Endodermal cell (in vitro differentiated cells): ENCODE measurements at regions not wholly inside any gene's neighbourhood (a gene's known extent, or its start where the extent isn't known, plus 50 kb on each side); places are given as distances from the start of the nearest gene placed in this dataset.

ENCODE experiments used
- DNase-seq: peaks from one replicate; pipeline ENCODE4 v3.0.0-alpha.2; 2017
- H3K27ac ChIP-seq: 2 replicates; pipeline ENCODE4 v1.5.1; 2013; ENCODE audit warnings: mild to moderate bottlenecking, low read depth, low read length, moderate library complexity
- H3K27me3 ChIP-seq: 2 replicates; pipeline ENCODE4 v1.6.1; 2013; ENCODE audit warnings: mild to moderate bottlenecking, low read length, moderate library complexity; ENCODE audit not compliant: insufficient read depth, control insufficient read depth, poor library complexity, severe bottlenecking
- H3K36me3 ChIP-seq: 2 replicates; pipeline ENCODE4 v1.7.0; 2013; ENCODE audit warnings: mild to moderate bottlenecking, low read length, moderate library complexity; ENCODE audit not compliant: control insufficient read depth, insufficient read depth
- H3K4me1 ChIP-seq: one replicate; pipeline ENCODE4 v1.7.0; 2013; ENCODE audit warnings: low read length; ENCODE audit not compliant: control insufficient read depth, insufficient read depth
- H3K4me3 ChIP-seq: 2 replicates; pipeline ENCODE4 v1.5.1; 2013; ENCODE audit warnings: mild to moderate bottlenecking, low read length, moderate library complexity
- H3K9ac ChIP-seq: 2 replicates; pipeline ENCODE4 v1.6.1; 2013; ENCODE audit warnings: mild to moderate bottlenecking, low read length, moderate library complexity; ENCODE audit not compliant: poor library complexity, severe bottlenecking; ENCODE audit errors: extremely low read depth
- H3K9me3 ChIP-seq: 2 replicates; pipeline ENCODE4 v1.6.1; 2013; ENCODE audit warnings: mild to moderate bottlenecking, low read length, moderate library complexity; ENCODE audit not compliant: control insufficient read depth
- H3K27ac Mint-ChIP-seq: 2 replicates; pipeline ENCODE4 v1.8.0; 2020; ENCODE audit warnings: mixed read lengths
- H3K27me3 Mint-ChIP-seq: 2 replicates; pipeline ENCODE4 v1.8.0; 2021; ENCODE audit warnings: mild to moderate bottlenecking, mixed read lengths; ENCODE audit not compliant: insufficient read depth
- H3K36me3 Mint-ChIP-seq: 2 replicates; pipeline ENCODE4 v1.8.0; 2020; ENCODE audit warnings: low read depth, mixed read lengths
- H3K4me1 Mint-ChIP-seq: 2 replicates; pipeline ENCODE4 v1.8.0; 2020; ENCODE audit warnings: mixed read lengths
- H3K4me3 Mint-ChIP-seq: 2 replicates; pipeline ENCODE4 v1.8.0; 2020; ENCODE audit warnings: mild to moderate bottlenecking, moderate library complexity, mixed read lengths
- H3K9me3 Mint-ChIP-seq: 2 replicates; pipeline ENCODE4 v1.8.0; 2020; ENCODE audit warnings: mild to moderate bottlenecking, mixed read lengths
- WGBS, 2 experiments: methylation state at CpG; one replicate each; pipeline versions ENCODE4 v1.1.5 to v1.1.7; 2013; ENCODE audit warnings: missing lambda C conversion rate in 2 of 2, mixed read lengths in 1 of 2; ENCODE audit not compliant: insufficient coverage in 1 of 2, insufficient read length in 1 of 2; 5-methylcytosine and 5-hydroxymethylcytosine counted together
- TF ChIP-seq, protein P1 (sequence below): fragments of 200-600 bp; sonication (generic); conservative IDR thresholded peaks from 2 replicates; pipeline ENCODE4 v1.5.0; 2021; ENCODE audit warnings: antibody characterized with exemption, mild to moderate bottlenecking

DNA sequence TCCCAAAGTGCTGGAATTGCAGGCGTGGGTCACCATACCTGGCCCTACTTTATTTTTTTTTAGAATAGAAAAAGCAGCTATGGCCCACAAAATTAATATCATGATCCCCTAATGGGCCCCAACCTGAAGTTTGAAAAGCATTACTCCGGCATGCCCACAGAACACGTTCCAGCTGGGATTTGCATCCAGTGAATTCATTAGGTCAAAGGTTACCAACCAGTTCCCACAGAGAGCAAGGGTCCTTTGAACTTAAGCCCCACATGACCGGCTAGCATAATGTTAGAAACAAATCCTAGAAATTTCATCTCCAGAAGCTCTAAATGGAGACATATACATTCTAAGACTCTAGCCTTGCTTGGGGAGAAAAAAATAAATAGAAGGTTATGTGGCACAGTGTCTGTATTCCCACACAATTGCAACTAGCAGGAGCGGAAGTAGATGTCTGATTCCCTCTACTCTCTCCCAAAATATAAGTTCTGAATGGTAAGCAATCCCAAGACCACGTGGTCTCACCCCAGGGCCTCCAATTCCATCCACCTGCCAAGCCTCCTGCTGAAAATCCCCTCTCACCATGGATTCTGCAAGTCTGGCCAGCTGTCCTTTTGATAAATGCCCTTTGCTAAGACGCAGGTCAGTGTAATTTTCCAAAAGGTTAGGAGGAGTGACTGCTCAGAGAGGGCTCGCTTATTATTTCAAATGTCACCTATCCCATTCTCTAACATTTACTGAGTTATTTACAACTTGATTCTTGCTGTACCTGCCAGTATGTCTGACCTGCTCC is 395.8 kb downstream of the NPIPA8 start:
- 66 to 82% methylated on average over 3 to 8 of the region's 8 CpGs for WGBS, 2 experiments
- peak overlapping the region; percentile 61 for H3K27ac ChIP-seq
- no peaks in the 10 kb centered on the region for H3K36me3 ChIP-seq
- Mint-ChIP-seq H3K4me1 (no peaks in the 10 kb centered on the region), H3K27ac (no peak overlapping the region), H3K9me3 (peaks cover 5% of the 10 kb centered on the region), H3K4me3 (no peak overlapping the region), H3K36me3 (no peaks in the 10 kb centered on the region), H3K27me3 (no peaks in the 10 kb centered on the region)
- H3K27me3 ChIP-seq: no peaks in the 10 kb centered on the region
- TF ChIP-seq, protein P1, sequence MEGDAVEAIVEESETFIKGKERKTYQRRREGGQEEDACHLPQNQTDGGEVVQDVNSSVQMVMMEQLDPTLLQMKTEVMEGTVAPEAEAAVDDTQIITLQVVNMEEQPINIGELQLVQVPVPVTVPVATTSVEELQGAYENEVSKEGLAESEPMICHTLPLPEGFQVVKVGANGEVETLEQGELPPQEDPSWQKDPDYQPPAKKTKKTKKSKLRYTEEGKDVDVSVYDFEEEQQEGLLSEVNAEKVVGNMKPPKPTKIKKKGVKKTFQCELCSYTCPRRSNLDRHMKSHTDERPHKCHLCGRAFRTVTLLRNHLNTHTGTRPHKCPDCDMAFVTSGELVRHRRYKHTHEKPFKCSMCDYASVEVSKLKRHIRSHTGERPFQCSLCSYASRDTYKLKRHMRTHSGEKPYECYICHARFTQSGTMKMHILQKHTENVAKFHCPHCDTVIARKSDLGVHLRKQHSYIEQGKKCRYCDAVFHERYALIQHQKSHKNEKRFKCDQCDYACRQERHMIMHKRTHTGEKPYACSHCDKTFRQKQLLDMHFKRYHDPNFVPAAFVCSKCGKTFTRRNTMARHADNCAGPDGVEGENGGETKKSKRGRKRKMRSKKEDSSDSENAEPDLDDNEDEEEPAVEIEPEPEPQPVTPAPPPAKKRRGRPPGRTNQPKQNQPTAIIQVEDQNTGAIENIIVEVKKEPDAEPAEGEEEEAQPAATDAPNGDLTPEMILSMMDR: no peak
- H3K9me3 ChIP-seq: no peaks in the 10 kb centered on the region
- H3K9ac ChIP-seq: no peak overlapping the region
- H3K4me3 ChIP-seq: no peak overlapping the region
- no peaks in the 10 kb centered on the region for H3K4me1 ChIP-seq
- no peak for DNase-seq

DNA sequence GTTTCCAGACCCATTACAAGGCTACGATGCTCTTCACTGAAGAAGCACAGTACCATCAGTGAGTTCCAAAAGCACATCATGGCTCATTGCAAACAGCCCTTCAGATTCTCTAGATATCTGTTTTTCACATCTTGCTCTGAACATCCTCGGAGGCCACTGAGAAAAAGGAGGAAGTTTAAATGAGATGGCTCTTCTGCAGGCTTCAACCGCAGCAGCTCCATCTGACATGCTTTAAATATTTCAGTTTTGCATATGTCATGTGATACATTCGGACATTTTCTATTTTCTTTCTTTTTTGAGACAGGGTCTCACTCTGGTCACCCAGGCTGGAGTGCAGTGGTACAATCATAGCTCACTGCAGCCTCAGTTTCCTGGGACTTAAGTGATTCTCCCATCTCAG is 396.8 kb downstream of the NPIPA8 start:
- H3K9me3 Mint-ChIP-seq: peaks cover 5% of the 10 kb centered on the region
- H3K27ac Mint-ChIP-seq: no peak overlapping the region
- H3K4me3 Mint-ChIP-seq: no peak overlapping the region
- Histone ChIP-seq H3K9ac (no peak overlapping the region), H3K9me3 (no peaks in the 10 kb centered on the region), H3K36me3 (no peaks in the 10 kb centered on the region), H3K27me3 (no peaks in the 10 kb centered on the region), H3K4me3 (no peak overlapping the region), H3K4me1 (no peaks in the 10 kb centered on the region), H3K27ac (no peak overlapping the region)
- H3K27me3 Mint-ChIP-seq: no peaks in the 10 kb centered on the region
- H3K36me3 Mint-ChIP-seq: no peaks in the 10 kb centered on the region
- 92 to 100% methylated on average over 4 of the region's 4 CpGs for WGBS, 2 experiments
- DNase-seq: no peak
- TF ChIP-seq, protein P1: no peak
- H3K4me1 Mint-ChIP-seq: no peaks in the 10 kb centered on the region

DNA sequence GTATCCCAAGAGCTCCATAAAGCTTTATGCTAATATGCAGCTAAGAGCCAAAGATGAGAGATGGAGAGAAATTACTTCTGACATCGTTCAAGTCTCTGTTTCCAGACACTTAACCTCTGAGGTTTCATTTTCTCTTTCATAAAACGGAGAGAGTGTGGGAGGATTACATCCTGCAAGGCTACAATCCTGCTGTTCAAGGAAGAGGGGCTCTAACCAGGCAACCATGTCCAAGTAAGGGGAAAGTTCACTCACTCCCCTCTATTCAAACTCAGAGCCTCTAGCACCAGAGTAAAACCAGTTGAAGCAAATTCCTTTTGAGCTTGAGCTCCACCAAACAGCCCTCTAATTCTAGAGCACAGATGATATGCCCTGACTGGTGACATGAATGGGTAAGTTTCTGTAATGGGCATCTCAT is 397.4 kb downstream of the NPIPA8 start:
- Histone ChIP-seq H3K4me1 (no peaks in the 10 kb centered on the region), H3K9me3 (no peaks in the 10 kb centered on the region), H3K9ac (no peak overlapping the region), H3K27me3 (no peaks in the 10 kb centered on the region), H3K27ac (no peak overlapping the region), H3K4me3 (no peak overlapping the region), H3K36me3 (no peaks in the 10 kb centered on the region)
- Mint-ChIP-seq H3K4me1 (no peaks in the 10 kb centered on the region), H3K9me3 (peaks cover 5% of the 10 kb centered on the region), H3K27ac (no peak overlapping the region), H3K27me3 (no peaks in the 10 kb centered on the region), H3K4me3 (no peak overlapping the region), H3K36me3 (no peaks in the 10 kb centered on the region)
- TF ChIP-seq, protein P1: no peak
- 75 to 89% methylated on average over 1 to 2 of the region's 2 CpGs for WGBS, 2 experiments
- DNase-seq: no peak
